Head of caudate nucleus (tissue), 42 donors: ENCODE measurements at regions not wholly inside any gene's neighbourhood (a gene's known extent, or its start where the extent isn't known, plus 50 kb on each side); places are given as distances from the start of the nearest gene placed in this dataset.

Experiments
- DNase-seq, 42 donors: peaks; one replicate each; pipeline versions ENCODE4 v3.0.0 to v3.0.0-alpha.2; 2020 to 2021; ENCODE audit warnings: mixed read lengths in 7 of 42
- intact Hi-C: fragments of 100-400 bp; cut with DNase I; formaldehyde crosslinking; loops from one replicate; pipeline ENCODE4 v1.15.0; 2022

DNA sequence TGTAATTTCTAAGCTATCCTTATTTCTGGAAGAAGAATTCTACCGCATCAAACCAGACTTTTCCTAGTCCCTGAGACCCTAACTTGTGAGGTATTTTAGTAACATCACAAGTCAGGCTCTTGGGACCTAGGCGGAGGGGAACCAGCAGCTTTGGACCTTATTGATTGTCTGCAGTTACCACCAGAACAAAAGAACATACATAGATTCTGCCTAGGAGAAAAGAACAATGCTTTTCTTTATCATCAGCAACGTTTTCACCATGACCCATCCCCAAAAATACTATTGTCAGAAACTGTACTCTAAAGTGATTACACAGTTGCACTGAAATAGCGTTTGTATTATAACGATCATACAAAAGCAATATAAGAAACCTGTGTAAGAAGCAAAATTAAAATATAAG lies 860.4 kb downstream of the USP25 start:
- intact Hi-C loops, result no loop called here

DNA sequence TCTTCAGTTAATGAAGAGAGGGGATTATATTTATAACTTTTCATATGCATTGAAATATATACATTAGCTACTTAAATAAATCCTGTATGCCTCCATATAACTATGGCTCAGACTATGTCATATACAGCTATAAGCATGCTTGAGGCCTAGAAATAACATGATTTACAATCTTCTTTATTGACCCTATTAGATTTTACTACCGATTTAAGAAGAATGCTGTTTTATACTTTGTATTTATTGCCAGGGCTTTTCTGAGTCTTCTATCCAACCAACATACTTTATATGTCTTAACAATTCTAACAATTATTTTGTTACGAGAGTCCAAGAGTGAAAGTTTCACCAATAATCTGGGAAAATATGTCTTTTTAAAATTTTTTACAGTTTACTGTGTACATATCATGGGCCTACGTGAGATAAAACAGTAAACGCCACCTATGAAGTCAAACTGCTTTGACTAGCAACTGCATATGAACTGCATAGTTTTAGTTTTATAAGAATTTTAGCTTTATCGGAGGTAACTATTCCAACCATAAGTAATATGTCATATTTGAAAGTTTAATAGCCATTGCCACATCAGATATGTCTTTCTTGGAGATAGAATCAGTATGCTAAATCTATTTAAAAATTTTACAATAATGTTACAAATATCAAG lies 861.0 kb downstream of the USP25 start:
- no peak for DNase-seq
- intact Hi-C loops, result no loop called here

More for the DNA sequence above, 860.4 kb downstream of the USP25 start:
- peak in 1 of 42 donors; percentile 51 for DNase-seq

GRCh38 chr21:16592381-16592780 lies 862.6 kb downstream of the USP25 start:
- peak in 10 of 42 donors; percentile 15 to 57 (median 34) for DNase-seq
- intact Hi-C loops, result no loop called here

DNA sequence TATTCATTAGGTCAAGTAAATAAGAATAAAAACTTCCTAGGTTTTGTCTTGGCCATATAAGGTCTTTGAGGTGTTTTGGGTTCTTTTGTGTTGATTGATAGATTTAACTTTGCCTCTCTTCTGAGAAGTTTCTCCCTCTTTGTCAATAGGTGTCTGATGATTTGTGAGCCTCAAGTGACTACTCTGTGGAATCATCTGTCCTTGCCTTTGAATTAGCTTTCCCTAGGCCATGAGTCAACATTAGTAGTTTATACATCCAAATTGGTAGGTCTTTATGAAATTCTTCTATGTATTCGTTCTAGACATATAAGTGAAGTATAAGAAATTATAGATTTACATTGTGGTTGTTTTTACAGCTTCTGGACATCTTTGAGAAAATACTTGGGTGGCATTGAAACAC lies 864.4 kb downstream of the USP25 start:
- DNase-seq, result no peak
- intact Hi-C loops, result no loop called here

DNA sequence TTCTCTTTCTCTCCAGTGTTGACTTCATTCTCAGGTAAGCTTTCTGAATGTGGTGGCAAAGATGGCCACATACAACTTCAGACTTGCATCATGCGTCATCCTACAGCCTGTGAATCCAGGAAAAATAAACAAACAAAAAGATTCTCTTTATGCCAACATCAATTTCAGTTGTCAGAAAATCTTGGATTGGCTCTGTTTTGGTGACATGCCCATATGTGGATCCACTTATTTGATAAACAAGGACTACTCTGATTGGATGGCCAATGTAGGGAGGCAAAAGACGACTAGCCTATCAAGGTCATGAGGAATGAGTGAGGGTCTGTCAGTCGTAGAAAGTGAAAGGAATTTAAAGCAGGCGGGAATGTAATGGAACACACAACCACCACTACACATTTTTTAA lies 866.6 kb downstream of the USP25 start:
- no peak for DNase-seq
- intact Hi-C loops, result no loop called here

GRCh38 chr21:16597753-16598152 lies 868.0 kb downstream of the USP25 start:
- intact Hi-C loops, result no loop called here
- DNase-seq, result no peak

DNA sequence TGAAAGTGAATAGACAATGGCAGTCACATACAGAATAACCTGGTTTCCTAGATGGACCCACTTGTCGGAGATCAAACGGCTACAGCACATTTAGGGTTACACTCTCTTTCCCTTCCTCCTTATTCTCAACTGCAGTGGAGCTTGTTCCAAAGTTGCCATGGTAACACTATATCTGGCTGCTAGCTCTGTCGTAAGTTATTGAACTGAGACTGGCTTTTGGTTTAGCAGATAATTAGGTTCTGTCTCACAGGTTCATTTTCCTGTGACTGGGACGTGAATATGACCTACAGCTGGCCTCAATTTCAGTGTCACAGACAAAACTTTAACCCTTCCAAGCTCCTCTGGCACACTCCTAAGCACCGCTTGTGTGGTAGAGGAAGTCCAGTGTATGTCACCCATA lies 875.8 kb downstream of the USP25 start:
- intact Hi-C loops, result no loop called here
- peak in 15 of 42 donors; percentile 13 to 74 (median 50) for DNase-seq

- DNase-seq, result no peak
- intact Hi-C loops, result no loop called here
These were observed 876.5 kb downstream of the USP25 start for GRCh38 chr21:16606271-16606670.

- DNase-seq, result no peak
- intact Hi-C loops, result no loop called here
These were observed 878.5 kb downstream of the USP25 start for GRCh38 chr21:16608209-16608830.

GRCh38 chr21:16619281-16619680 lies 889.5 kb downstream of the USP25 start:
- no peak for DNase-seq
- intact Hi-C loops, result no loop called here

- DNase-seq, result no peak
- intact Hi-C loops, result no loop called here
These were observed 891.1 kb downstream of the USP25 start for GRCh38 chr21:16620786-16621320.

DNA sequence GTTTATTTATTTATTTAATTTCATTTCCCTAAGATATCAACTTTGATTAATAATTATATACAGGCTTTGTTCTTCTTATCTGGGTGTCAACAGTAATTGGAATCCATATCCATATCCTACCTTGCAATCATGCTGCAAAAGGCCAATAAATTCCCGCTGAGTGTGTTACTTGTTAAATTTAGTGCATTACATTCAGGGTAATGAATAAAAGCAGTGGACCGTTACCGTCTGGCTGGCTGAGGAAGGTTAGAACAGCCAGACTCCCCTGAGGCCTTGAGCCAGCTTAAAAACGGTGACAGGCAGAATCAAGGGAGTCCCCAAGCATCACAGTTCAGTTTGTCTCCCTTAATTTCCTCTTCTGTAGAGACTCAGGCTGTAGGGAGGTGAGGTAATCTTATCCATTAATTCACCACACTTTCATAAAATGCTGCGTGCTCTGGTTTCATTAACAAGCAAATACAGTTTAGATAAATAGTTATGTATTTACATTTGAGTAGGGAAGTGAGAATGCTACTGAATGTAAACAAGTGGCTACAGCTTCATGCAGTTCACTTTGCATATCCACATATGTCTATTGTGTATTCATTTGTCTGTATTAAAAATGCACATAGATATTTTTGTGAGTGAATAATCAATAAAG lies 888.2 kb upstream of the CXADR start:
- intact Hi-C loops, result no loop called here
- DNase-seq, result peak in 3 of 42 donors; percentile 5 to 16 (median 9)

DNA sequence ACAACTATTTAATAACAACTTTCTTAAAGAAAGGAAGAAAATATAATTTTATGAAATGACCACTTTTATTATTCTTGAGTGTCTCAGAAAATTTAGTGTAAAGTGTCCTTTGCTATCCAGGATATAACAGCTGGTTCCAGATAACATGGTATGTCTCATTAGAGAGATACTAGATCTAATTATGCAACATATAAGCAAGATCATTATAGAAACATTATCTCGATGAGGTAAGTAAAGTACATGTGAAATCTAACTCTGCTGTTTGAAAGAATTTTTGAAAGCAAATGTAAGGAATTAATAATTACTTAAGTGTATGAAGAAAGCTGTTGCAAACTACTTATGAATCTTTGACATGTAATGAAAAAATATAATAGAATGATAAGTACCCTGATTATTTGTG lies 887.4 kb upstream of the CXADR start:
- intact Hi-C loops, result no loop called here
- no peak for DNase-seq

DNA sequence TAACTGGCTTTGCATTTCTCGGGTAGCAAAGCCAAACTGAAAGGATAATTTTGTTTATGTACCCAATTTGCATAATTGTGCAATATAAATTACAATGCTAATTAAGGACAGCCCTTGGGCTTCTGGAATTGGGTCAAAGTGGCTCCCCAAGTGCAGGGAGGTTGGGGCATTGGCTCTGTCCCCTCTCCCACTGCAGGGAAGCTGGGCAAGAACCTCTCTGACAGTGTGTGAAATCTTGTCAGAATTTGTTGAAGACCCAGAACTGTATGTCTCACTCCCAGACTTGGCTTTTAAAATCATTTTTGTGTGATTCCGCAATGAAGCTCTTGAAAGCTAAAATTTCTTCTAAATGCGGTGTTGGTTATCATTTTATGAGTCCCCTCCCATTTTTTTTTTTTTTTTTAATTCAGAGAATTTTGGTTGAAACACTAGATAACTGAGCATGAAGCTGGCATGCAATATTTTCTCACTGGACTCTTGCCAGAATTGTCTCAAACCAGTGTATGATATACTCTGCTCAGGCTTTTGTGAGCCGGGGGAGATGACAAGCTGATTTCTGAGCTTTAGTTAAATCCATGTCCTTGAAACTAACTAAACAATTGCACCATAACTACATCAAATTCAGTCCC lies 878.9 kb upstream of the CXADR start:
- intact Hi-C loops, result no loop called here
- peak in 1 of 42 donors; percentile 5 for DNase-seq

- intact Hi-C loops, result no loop called here
- DNase-seq, result no peak
These were observed 878.3 kb upstream of the CXADR start for GRCh38 chr21:16634515-16634914.

DNA sequence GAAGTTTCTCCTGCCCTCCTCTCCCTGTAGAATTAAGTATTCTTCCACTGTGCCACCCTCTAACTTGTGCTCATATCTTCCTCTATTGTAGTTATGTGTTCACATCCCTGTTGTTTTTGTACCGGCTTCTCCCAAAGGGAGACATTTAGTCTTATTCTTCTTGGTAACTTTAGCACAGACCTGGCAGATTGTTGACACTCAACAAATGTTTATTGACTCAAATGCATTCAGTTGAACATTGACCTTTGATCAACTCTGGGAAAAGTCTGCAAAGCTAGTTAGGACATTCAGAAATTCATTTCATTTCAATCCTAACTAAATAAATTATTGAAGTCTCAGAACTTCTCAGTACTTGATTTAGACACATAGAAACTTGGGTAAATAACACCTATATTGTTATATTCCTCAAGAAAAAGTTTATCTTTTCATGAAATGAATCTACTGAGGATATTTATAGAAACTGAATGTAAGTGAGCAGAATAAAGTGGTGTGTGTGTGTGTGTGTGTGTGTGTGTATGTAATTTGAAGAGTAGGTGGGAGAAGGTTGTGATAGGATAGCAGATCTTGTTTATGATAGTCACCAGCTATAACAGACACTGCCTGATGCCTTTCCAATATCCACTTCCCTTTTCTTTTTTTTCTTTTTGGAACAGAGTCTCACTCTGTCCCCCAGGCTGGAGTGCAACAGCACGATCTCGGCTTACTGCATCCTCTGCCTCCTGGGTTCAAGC lies 872.4 kb upstream of the CXADR start:
- intact Hi-C loops, result no loop called here
- no peak for DNase-seq

- no peak for DNase-seq
- intact Hi-C loops, result no loop called here
These were observed 870.5 kb upstream of the CXADR start for GRCh38 chr21:16642353-16642752.

- no peak for DNase-seq
- intact Hi-C loops, result no loop called here
These were observed 868.2 kb upstream of the CXADR start for GRCh38 chr21:16644685-16645084.

DNA sequence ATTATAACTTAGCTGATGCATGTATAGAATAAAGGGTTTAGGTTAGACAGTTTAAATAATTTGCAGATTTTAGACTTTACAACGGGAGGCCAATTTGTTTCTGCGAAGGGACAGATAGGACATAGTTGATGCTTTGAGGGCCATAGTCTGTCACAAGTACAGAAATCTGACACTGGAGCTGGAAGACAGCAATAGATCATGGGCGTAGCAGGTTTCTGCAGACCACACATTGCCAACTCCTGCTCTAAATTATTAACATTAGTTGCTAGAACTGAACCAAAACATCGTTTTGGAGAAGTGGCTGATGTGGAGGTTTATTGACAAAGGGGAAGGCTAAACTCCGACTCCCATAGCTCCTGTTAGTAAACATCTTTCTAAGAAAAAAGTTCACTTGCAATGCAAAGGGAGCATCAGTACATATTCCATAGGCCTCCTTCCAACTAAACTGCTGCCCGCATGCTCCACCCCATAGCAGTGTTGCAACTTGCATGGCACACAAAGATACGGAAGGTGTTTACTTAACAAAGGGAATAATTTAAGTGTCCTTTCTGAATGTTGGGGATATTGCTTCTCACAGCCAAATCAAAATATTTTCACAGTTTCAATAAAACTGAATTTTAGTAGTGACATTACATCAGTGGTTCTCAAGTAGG lies 862.0 kb upstream of the CXADR start:
- intact Hi-C loops, result no loop called here
- no peak for DNase-seq
